ENCODE measurements at regions not wholly inside any gene's neighbourhood (a gene's known extent, or its start where the extent isn't known, plus 50 kb on each side); places are given as distances from the start of the nearest gene placed in this dataset.

DNA sequence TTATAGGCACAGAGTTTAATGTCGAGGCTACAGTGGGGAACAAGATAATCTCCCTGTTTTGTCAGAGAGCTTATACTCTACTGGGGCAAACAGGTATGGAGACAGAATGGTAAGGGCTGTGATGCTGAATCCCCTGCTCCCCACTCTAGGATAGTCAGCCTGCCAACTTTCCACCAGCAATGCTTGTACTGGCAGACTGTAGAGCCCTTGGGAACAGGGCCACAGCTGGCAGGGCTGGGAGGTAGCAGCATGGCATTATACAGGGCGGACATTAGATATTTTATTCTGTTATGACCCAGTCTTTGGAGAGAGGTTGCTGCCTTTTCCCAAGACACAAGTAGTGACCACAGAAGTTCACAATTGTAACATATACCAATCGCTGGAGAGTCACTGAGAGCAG lies 91.2 kb downstream of the ARRDC4 start:
- H3K27ac ChIP-seq, result no peak overlapping the region
- H3K27me3 ChIP-seq, result no peaks in the 10 kb centered on the region
- 79 to 86% methylated on average over 1 to 2 of the region's 3 CpGs for WGBS, 2 donors (ENCODE audit: low coverage in 1 of 2)
- TF ChIP-seq, protein P1, sequence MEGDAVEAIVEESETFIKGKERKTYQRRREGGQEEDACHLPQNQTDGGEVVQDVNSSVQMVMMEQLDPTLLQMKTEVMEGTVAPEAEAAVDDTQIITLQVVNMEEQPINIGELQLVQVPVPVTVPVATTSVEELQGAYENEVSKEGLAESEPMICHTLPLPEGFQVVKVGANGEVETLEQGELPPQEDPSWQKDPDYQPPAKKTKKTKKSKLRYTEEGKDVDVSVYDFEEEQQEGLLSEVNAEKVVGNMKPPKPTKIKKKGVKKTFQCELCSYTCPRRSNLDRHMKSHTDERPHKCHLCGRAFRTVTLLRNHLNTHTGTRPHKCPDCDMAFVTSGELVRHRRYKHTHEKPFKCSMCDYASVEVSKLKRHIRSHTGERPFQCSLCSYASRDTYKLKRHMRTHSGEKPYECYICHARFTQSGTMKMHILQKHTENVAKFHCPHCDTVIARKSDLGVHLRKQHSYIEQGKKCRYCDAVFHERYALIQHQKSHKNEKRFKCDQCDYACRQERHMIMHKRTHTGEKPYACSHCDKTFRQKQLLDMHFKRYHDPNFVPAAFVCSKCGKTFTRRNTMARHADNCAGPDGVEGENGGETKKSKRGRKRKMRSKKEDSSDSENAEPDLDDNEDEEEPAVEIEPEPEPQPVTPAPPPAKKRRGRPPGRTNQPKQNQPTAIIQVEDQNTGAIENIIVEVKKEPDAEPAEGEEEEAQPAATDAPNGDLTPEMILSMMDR (IDR thresholded peaks at IDR 0.05), result no peak
- TF ChIP-seq POLR2AphosphoS5 (IDR thresholded peaks at IDR 0.05) (no peak), POLR2A (IDR thresholded peaks at IDR 0.05) (no peak), EP300 (IDR thresholded peaks at IDR 0.05) (no peak)
- no peaks in the 10 kb centered on the region for H3K4me1 ChIP-seq
- H3K36me3 ChIP-seq, result no peaks in the 10 kb centered on the region
- H3K4me3 ChIP-seq, result no peak overlapping the region
- ATAC-seq, result no peak
- peaks cover 0 to 3% (median 0%) of the 10 kb centered on the region in 3 donors for H3K9me3 ChIP-seq

DNA sequence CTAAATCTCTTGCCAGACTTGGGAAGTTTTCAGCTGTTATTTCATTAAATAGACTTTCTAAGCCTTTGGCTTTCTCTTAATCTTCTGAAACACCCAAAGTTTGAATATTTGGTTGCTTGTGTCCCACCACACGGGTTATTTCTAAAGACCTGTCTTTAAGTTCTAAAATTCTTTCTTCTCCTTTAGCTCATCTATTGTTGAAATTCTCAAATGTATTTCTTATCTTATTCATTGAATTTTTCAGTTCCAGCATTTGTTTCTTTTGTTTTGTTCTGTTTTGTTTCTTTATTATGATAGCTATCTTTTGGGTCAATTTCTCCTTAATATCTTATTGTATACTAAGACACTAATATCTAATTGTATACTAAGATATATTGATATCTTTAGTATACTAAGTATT lies 97.0 kb downstream of the ARRDC4 start:
- Histone ChIP-seq H3K36me3 (no peaks in the 10 kb centered on the region), H3K27ac (no peak overlapping the region), H3K4me1 (no peaks in the 10 kb centered on the region), H3K4me3 (no peak overlapping the region), H3K27me3 (no peaks in the 10 kb centered on the region), H3K9me3 (peaks cover 0 to 16% (median 0%) of the 10 kb centered on the region in 3 donors)
- TF ChIP-seq EP300 (IDR thresholded peaks at IDR 0.05) (no peak), POLR2AphosphoS5 (IDR thresholded peaks at IDR 0.05) (no peak), POLR2A (IDR thresholded peaks at IDR 0.05) (no peak)
- TF ChIP-seq, protein P1 (IDR thresholded peaks at IDR 0.05), result no peak
- 80 to 94% methylated on average over 1 of the region's 1 CpG for WGBS, 2 donors (ENCODE audit: low coverage in 1 of 2)
- ATAC-seq, result no peak

DNA sequence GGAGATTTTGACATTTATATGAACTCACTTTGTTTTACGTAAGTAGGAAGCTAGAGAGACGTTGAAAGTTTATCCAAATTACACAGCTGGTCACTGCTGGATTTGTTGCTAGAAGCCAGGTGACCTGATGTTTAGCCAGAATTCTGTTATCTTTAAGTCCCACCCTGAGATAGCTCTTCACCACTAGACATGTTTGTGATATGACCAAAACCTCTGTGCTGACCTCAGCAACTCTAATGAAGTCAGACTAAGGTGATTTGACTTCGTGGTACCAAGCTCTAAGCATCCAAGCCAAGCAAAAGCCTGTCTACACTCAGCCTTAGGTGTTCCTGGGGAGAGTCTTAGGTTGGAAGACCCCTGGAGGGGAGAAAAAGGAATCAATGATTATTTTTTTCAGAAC lies 102.4 kb downstream of the ARRDC4 start:
- WGBS, 2 donors (ENCODE audit: low coverage in 1 of 2), result 69 to 84% methylated on average over 3 of the region's 3 CpGs
- Histone ChIP-seq H3K27ac (no peak overlapping the region), H3K9me3 (peaks cover 0 to 3% (median 0%) of the 10 kb centered on the region in 3 donors), H3K4me3 (no peak overlapping the region), H3K4me1 (no peaks in the 10 kb centered on the region), H3K27me3 (no peaks in the 10 kb centered on the region), H3K36me3 (no peaks in the 10 kb centered on the region)
- TF ChIP-seq POLR2AphosphoS5 (IDR thresholded peaks at IDR 0.05) (no peak), EP300 (IDR thresholded peaks at IDR 0.05) (no peak), POLR2A (IDR thresholded peaks at IDR 0.05) (no peak)
- TF ChIP-seq, protein P1 (IDR thresholded peaks at IDR 0.05), result no peak
- ATAC-seq, result no peak

DNA sequence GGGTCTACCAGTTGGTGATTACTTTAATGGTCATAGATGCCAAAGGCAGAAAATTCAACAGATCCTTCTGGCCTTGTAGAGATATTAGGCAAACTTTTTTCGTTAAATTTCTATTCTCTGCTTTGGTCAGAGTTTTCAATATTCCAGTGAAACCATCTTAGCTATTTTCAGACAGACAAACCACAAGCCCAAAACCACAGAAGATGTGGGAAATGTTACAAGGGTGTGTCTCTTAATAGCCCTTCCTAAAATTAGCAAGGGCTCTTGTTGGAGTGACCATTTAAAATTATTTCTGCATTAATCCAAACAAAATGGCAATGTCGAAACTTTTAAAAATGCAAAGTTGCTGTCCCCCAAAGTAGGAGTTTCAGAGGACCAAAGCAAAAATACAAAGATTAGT lies 102.8 kb downstream of the ARRDC4 start:
- Histone ChIP-seq H3K27ac (no peak overlapping the region), H3K9me3 (no peaks in the 10 kb centered on the region), H3K4me1 (no peaks in the 10 kb centered on the region), H3K4me3 (no peak overlapping the region), H3K27me3 (no peaks in the 10 kb centered on the region), H3K36me3 (no peaks in the 10 kb centered on the region)
- TF ChIP-seq, protein P1 (IDR thresholded peaks at IDR 0.05), result no peak
- TF ChIP-seq EP300 (IDR thresholded peaks at IDR 0.05) (no peak), POLR2AphosphoS5 (IDR thresholded peaks at IDR 0.05) (no peak), POLR2A (IDR thresholded peaks at IDR 0.05) (no peak)
- no peak for ATAC-seq
- 65 to 80% methylated on average over 2 of the region's 2 CpGs for WGBS, 2 donors (ENCODE audit: low coverage in 1 of 2)

DNA sequence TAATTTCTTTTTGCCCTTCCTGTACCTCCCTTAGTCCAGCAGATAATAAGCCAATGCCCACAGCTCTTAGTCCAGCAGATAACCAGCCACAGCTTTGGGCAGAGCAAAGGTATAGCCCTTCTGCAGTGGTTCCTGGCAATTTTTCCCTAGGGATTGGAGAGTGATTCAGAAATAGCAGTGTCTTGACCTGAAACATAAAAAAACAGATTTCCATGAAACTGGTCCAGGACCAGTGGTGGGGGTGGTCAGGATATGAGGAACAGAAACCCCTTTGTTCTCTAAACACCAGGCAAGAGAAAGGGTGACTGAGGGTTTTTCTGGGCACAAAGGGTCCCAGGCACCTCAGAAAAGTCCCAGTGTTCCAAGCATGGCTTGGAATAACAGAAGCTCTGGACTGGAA lies 103.4 kb downstream of the ARRDC4 start:
- H3K4me3 ChIP-seq, result no peak overlapping the region
- TF ChIP-seq POLR2AphosphoS5 (IDR thresholded peaks at IDR 0.05) (no peak), EP300 (IDR thresholded peaks at IDR 0.05) (no peak), POLR2A (IDR thresholded peaks at IDR 0.05) (no peak)
- TF ChIP-seq, protein P1 (IDR thresholded peaks at IDR 0.05), result no peak
- no peaks in the 10 kb centered on the region for H3K36me3 ChIP-seq
- H3K4me1 ChIP-seq, result no peaks in the 10 kb centered on the region
- H3K27ac ChIP-seq, result no peak overlapping the region
- no peak for ATAC-seq
- H3K27me3 ChIP-seq, result no peaks in the 10 kb centered on the region
- no peaks in the 10 kb centered on the region for H3K9me3 ChIP-seq

Measured in gastroesophageal sphincter (tissue), 4 donors.